ENCODE measurements at regions not wholly inside any gene's neighbourhood (a gene's known extent, or its start where the extent isn't known, plus 50 kb on each side); places are given as distances from the start of the nearest gene placed in this dataset.

DNA sequence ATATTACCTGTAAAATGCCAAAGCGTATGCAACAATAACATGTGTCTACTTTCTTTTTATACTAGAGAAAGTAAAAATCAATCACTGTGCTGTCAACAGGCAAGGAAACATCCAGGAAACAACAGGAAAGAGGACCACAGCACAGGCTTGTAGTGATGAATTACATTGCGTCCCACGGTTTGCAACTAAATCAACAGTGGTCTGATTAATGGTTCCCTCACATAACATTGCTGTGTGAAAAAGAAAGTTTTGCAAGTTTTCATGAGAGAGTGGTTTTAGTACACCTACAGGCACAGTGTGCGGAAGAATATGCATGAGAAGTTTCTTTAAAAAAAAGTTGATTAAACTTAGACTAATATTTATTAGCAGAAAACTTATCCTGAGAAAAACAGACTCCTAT is 329.5 kb upstream of the HSF2 start:
- 34% methylated on average over 4 of the region's 4 CpGs for WGBS (ENCODE audit: insufficient coverage, insufficient replicate concordance, low lambda C conversion rate, missing lambda C conversion rate)

DNA sequence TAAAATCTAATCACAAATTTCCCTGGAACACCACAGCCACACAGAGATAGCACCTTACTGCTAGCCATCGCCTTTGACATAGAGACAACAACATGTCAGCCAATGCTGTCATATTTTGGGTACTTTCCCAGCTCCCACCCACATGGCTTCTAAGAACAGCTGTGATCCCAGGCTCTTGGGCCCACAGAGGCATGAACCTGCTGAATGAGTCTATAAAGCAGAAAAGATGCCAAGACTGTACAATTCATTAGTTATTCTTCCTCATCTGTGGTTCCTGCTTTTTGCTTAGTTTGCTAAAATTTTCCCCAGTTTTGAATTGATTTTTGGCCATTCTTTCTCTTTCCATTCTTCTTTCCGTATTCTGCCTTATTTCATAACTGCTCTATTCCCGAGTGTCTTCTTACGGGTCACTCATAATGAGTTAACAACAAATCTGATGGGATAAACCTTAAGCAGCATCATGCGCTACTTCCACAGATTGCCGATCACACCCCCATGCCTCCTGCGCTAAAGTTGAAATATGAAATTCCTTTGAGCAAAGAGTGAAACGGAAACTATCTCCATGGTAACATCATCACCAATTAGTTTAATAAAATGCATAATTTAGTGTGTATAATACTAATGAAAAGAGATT is 327.3 kb upstream of the HSF2 start:
- TF ChIP-seq PAX5 (IDR thresholded peaks at IDR 0.05; ENCODE audit: borderline replicate concordance, low read depth, low read length) (no peak), BRCA1 (IDR thresholded peaks at IDR 0.05; ENCODE audit: low read depth, low read length) (no peak), STAT3 (IDR thresholded peaks at IDR 0.05; ENCODE audit: low read depth, low read length) (no peak), NR2C2 (IDR thresholded peaks at IDR 0.05; ENCODE audit: borderline replicate concordance, control insufficient read depth, insufficient read length, low read depth) (no peak), RELA (IDR thresholded peaks at IDR 0.05; ENCODE audit: borderline replicate concordance, partially characterized antibody) (no peak), RUNX3 (IDR thresholded peaks at IDR 0.05; ENCODE audit: low read length) (no peak)
- ChIA-PET POLR2A (no interaction called here), CTCF (interaction anchor here (0.7 kb wide), 1 partner anchor 25 kb away, joined by 3 read pairs; no protein-coding TSS in a partner anchor), RAD21 (ENCODE audit: unreplicated experiment) (no interaction called here), SMC1A (ENCODE audit: uncharacterized antibody, unreplicated experiment) (no interaction called here)
- Histone ChIP-seq H3K27me3 (replicated peaks in 1 of 2; ENCODE audit: control insufficient read depth in 2 of 2, insufficient read depth in 2 of 2, low read length in 1 of 2) (no peaks in the 10 kb centered on the region), H3K27ac (ENCODE audit: control insufficient read depth, insufficient read depth) (no peak overlapping the region), H2AFZ (ENCODE audit: control insufficient read depth, low read depth, low read length) (no peak overlapping the region), H3K4me3 (no peak overlapping the region), H3K36me3 (ENCODE audit: control insufficient read depth in 2 of 2, insufficient read depth in 2 of 2, low read length in 1 of 2) (no peaks in the 10 kb centered on the region), H3K9ac (ENCODE audit: control insufficient read depth, insufficient read depth, low read length) (no peak overlapping the region), H3K4me2 (ENCODE audit: control insufficient read depth, insufficient read depth) (no peak overlapping the region), H3K9me3 (replicated peaks; ENCODE audit: control insufficient read depth, insufficient read depth, low read length) (no peaks in the 10 kb centered on the region), H4K20me1 (ENCODE audit: control insufficient read depth, insufficient read depth) (no peaks in the 10 kb centered on the region), H3K79me2 (ENCODE audit: control insufficient read depth, insufficient read depth, low read length) (no peaks in the 10 kb centered on the region), H3K4me1 (ENCODE audit: control insufficient read depth, insufficient read depth, low read length) (no peaks in the 10 kb centered on the region)
- in situ Hi-C loops (cut with MboI): no loop called here
- BruUV-seq (replicated peaks): no TSS peak
- ATAC-seq (no peak), DNase-seq (ENCODE audit: low read depth, low spot score) (no peak), FAIRE-seq (no peak)
- intact Hi-C loops (cut with micrococcal nuclease; ENCODE audit: unreplicated experiment): no loop called here
- 50% methylated on average over 8 of the region's 8 CpGs for WGBS (ENCODE audit: insufficient coverage, insufficient replicate concordance, low lambda C conversion rate, missing lambda C conversion rate)

More for the DNA sequence above, 329.5 kb upstream of the HSF2 start:
- BruUV-seq (replicated peaks): no TSS peak
- CTCF ChIA-PET: no interaction called here
- in situ Hi-C loops (cut with MboI): no loop called here
- Histone ChIP-seq H3K36me3 (ENCODE audit: control insufficient read depth in 2 of 2, insufficient read depth in 2 of 2, low read length in 1 of 2) (no peaks in the 10 kb centered on the region), H2AFZ (ENCODE audit: control insufficient read depth, low read depth, low read length) (no peak overlapping the region), H3K4me2 (ENCODE audit: control insufficient read depth, insufficient read depth) (no peak overlapping the region), H3K4me3 (no peak overlapping the region), H3K79me2 (ENCODE audit: control insufficient read depth, insufficient read depth, low read length) (no peaks in the 10 kb centered on the region), H4K20me1 (ENCODE audit: control insufficient read depth, insufficient read depth) (no peaks in the 10 kb centered on the region), H3K9ac (ENCODE audit: control insufficient read depth, insufficient read depth, low read length) (no peak overlapping the region), H3K4me1 (ENCODE audit: control insufficient read depth, insufficient read depth, low read length) (no peaks in the 10 kb centered on the region), H3K9me3 (replicated peaks; ENCODE audit: control insufficient read depth, insufficient read depth, low read length) (no peaks in the 10 kb centered on the region), H3K27ac (ENCODE audit: control insufficient read depth, insufficient read depth) (no peak overlapping the region), H3K27me3 (replicated peaks in 1 of 2; ENCODE audit: control insufficient read depth in 2 of 2, insufficient read depth in 2 of 2, low read length in 1 of 2) (no peaks in the 10 kb centered on the region)
- no peak for DNase-seq (ENCODE audit: low read depth, low spot score)
- TF ChIP-seq FOS (IDR thresholded peaks at IDR 0.05; ENCODE audit: borderline replicate concordance, extremely low read depth, insufficient read length) (no peak), JUNB (IDR thresholded peaks at IDR 0.05) (no peak), SMARCA5 (IDR thresholded peaks at IDR 0.05) (no peak), LARP7 (IDR thresholded peaks at IDR 0.05) (no peak), SREBF2 (IDR thresholded peaks at IDR 0.05; ENCODE audit: low read length) (no peak), NFXL1 (IDR thresholded peaks at IDR 0.05; ENCODE audit: borderline replicate concordance) (no peak), SUPT20H (IDR thresholded peaks at IDR 0.05; ENCODE audit: borderline replicate concordance, control insufficient read depth, low read depth, low read length) (no peak), RAD51 (IDR thresholded peaks at IDR 0.05) (no peak), KAT2A (conservative IDR thresholded peaks at IDR 0.05; ENCODE audit: control insufficient read depth, low read depth, low read length) (no peak), PAX5 (IDR thresholded peaks at IDR 0.05; ENCODE audit: borderline replicate concordance, low read depth, low read length) (no peak)
- SMC1A ChIA-PET (ENCODE audit: uncharacterized antibody, unreplicated experiment): no interaction called here
- POLR2A ChIA-PET: no interaction called here
- no peak for FAIRE-seq
- intact Hi-C loops (cut with micrococcal nuclease; ENCODE audit: unreplicated experiment): no loop called here
- ATAC-seq: no peak
- RAD21 ChIA-PET (ENCODE audit: unreplicated experiment): no interaction called here

Data from GM12878 (cell line).